Endothelial cell of umbilical vein (primary cell): ENCODE measurements at regions not wholly inside any gene's neighbourhood (a gene's known extent, or its start where the extent isn't known, plus 50 kb on each side); places are given as distances from the start of the nearest gene placed in this dataset.

Experiments
- BruUV-seq: library from RNA; stranded (reverse); fragments of 400-500 nt; replicated peaks from 2 replicates; lab custom pipeline; 2021; lab: Mats Ljungman, UMichigan
- CTCF ChIA-PET: fragments of 300-600, 350-600 bp; sonication (Branson Sonifier 250); formaldehyde crosslinking; loops from one replicate; lab custom pipeline; 2021; ENCODE audit warnings: antibody characterized with exemption, inconsistent platforms; lab: Charles Lee
- POLR2A ChIA-PET: fragments of 300-600, 350-600 bp; sonication (Branson Sonifier 250); formaldehyde crosslinking; loops from one replicate; lab custom pipeline; 2021; ENCODE audit warnings: antibody characterized with exemption, inconsistent platforms; lab: Charles Lee
- DNase-seq: peaks from one replicate; pipeline ENCODE4 v3.0.0-alpha.2; 2011; ENCODE audit warnings: low read depth, low spot score
- FAIRE-seq: peaks from 2 replicates; lab custom pipeline; 2011; peaks lifted over from hg19 to GRCh38; lab: Jason Lieb, UNC
- H2AFZ ChIP-seq: 2 replicates; pipeline ENCODE4 v1.6.0; 2012; ENCODE audit warnings: low read depth, low read length, control low read depth, inconsistent platforms
- H3K27ac ChIP-seq: 2 replicates; pipeline ENCODE4 v1.5.1; 2011; ENCODE audit warnings: low read depth, mild to moderate bottlenecking, control low read depth, low read length, moderate library complexity; ENCODE audit not compliant: insufficient read depth
- H3K27me3 ChIP-seq, 2 experiments: 2 replicates each; pipeline versions ENCODE4 v1.6.0 to v1.6.1; 2011; ENCODE audit warnings: low read length in 2 of 2, mixed read lengths in 1 of 2; ENCODE audit not compliant: control insufficient read depth in 2 of 2, insufficient read depth in 2 of 2
- H3K36me3 ChIP-seq, 2 experiments: 2 replicates in 1 of 2; 3 replicates in 1 of 2; pipeline ENCODE4 v1.5.1; 2011; ENCODE audit warnings: low read length in 2 of 2, mild to moderate bottlenecking in 1 of 2, moderate library complexity in 1 of 2; ENCODE audit not compliant: control insufficient read depth in 2 of 2, insufficient read depth in 2 of 2; ENCODE audit errors: extremely low read depth in 1 of 2
- H3K4me1 ChIP-seq: 3 replicates; pipeline ENCODE4 v1.5.1; 2011; ENCODE audit warnings: mild to moderate bottlenecking, low read length; ENCODE audit not compliant: control insufficient read depth, insufficient read depth; ENCODE audit errors: extremely low read depth
- H3K4me2 ChIP-seq: 2 replicates; pipeline ENCODE4 v1.6.1; 2011; ENCODE audit warnings: low read length, control low read depth, mixed read lengths; ENCODE audit not compliant: insufficient read depth
- H3K4me3 ChIP-seq, 3 experiments: fragments of 200-600 bp in 1 of 3; sonication (generic), shearing (Covaris generic) in 1 of 3; replicated peaks in 1 of 3; 2 replicates each; pipeline ENCODE4 v1.5.1; 2011 to 2016; ENCODE audit warnings: control low read depth in 3 of 3, low read length in 3 of 3, mild to moderate bottlenecking in 2 of 3, inconsistent platforms in 1 of 3, low read depth in 1 of 3, moderate library complexity in 1 of 3; ENCODE audit not compliant: insufficient read depth in 1 of 3
- H3K79me2 ChIP-seq: 2 replicates; pipeline ENCODE4 v1.6.0; 2012; ENCODE audit warnings: low read length, inconsistent platforms; ENCODE audit not compliant: control insufficient read depth, insufficient read depth
- H3K9ac ChIP-seq: replicated peaks from 2 replicates; pipeline ENCODE3; 2011; ENCODE audit warnings: low read length, control low read depth; ENCODE audit not compliant: insufficient read depth; ENCODE audit errors: extremely low read depth
- H3K9me1 ChIP-seq: replicated peaks from 3 replicates; pipeline ENCODE4 v1.6.0; 2011; ENCODE audit warnings: mild to moderate bottlenecking, low read length; ENCODE audit not compliant: control insufficient read depth, insufficient read depth; ENCODE audit errors: extremely low read depth
- H3K9me3 ChIP-seq: replicated peaks from 2 replicates; pipeline ENCODE4 v1.5.1; 2012; ENCODE audit warnings: low read length, inconsistent platforms; ENCODE audit not compliant: control insufficient read depth, insufficient read depth
- H4K20me1 ChIP-seq: replicated peaks from 2 replicates; pipeline ENCODE3; 2011; ENCODE audit warnings: mild to moderate bottlenecking, low read length; ENCODE audit not compliant: control insufficient read depth, insufficient read depth; ENCODE audit errors: extremely low read depth
- CTCF ChIP-seq, 2 donors: IDR thresholded peaks; 1 replicate in 1 of 2; 2 replicates in 1 of 2; pipeline ENCODE4 v1.5.1; 2011; ENCODE audit warnings: low read length in 2 of 2, mild to moderate bottlenecking in 2 of 2, moderate library complexity in 2 of 2, control low read depth in 1 of 2, inconsistent platforms in 1 of 2, low read depth in 1 of 2; ENCODE audit not compliant: insufficient read depth in 1 of 2; ENCODE audit errors: extremely low read depth in 1 of 2
- EZH2 ChIP-seq: IDR thresholded peaks from 2 replicates; pipeline ENCODE4 v1.6.1; 2012; ENCODE audit warnings: borderline replicate concordance, low read depth, mild to moderate bottlenecking, moderate library complexity, low read length, inconsistent platforms; ENCODE audit not compliant: severe bottlenecking
- FOS ChIP-seq: IDR thresholded peaks from 2 replicates; pipeline ENCODE4 v1.6.1; 2011; ENCODE audit warnings: mild to moderate bottlenecking, low read length, moderate library complexity, borderline replicate concordance; ENCODE audit not compliant: insufficient read depth
- GATA2 ChIP-seq: IDR thresholded peaks from 2 replicates; pipeline ENCODE4 v1.7.0; 2011; ENCODE audit warnings: low read depth, mild to moderate bottlenecking, moderate library complexity, mixed read lengths, low read length; ENCODE audit not compliant: insufficient read length, insufficient read depth
- JUN ChIP-seq: IDR thresholded peaks from 2 replicates; pipeline ENCODE4 v1.6.1; 2011; ENCODE audit warnings: borderline replicate concordance, low read depth; ENCODE audit not compliant: insufficient read length, insufficient read depth
- MYC ChIP-seq: IDR thresholded peaks from one replicate; pipeline ENCODE4 v1.6.1; 2011; ENCODE audit warnings: mild to moderate bottlenecking, low read depth, low read length
- POLR2A ChIP-seq: IDR thresholded peaks from 2 replicates; pipeline ENCODE4 v1.6.1; 2012; ENCODE audit warnings: low read depth, mild to moderate bottlenecking, control low read depth, low read length
- POLR2AphosphoS5 ChIP-seq: IDR thresholded peaks from 2 replicates; pipeline ENCODE4 v1.6.1; 2012; ENCODE audit warnings: low read depth, mild to moderate bottlenecking, control low read depth, low read length, moderate library complexity; ENCODE audit not compliant: insufficient read depth
- dilution Hi-C: fragments of 300-500 bp; cut with MboI; formaldehyde crosslinking; loops from one replicate; pipeline ENCODE4 v1.15.0; 2019; ENCODE audit warnings: low sequenced_read_pairs; ENCODE audit not compliant: extremely low pct_ligation_motif_present
- intact Hi-C: fragments of 100-400 bp; cut with micrococcal nuclease; formaldehyde crosslinking; loops from one replicate; pipeline ENCODE4 v1.10.0; 2022
- TF ChIP-seq, protein P1 (sequence below): IDR thresholded peaks from 2 replicates; pipeline ENCODE4 v1.6.1; 2011; ENCODE audit not compliant: insufficient read depth, insufficient read length

GRCh38 chr7:142554560-142555532, 194.4 kb upstream of the PRSS1 start:
- Histone ChIP-seq H3K9ac (no peak overlapping the region), H3K79me2 (no peaks in the 10 kb centered on the region), H3K36me3 (no peaks in the 10 kb centered on the region), H3K27ac (no peak overlapping the region), H3K4me1 (peaks cover 39% of the 10 kb centered on the region), H2AFZ (peak overlapping the region; percentile 55), H3K4me3 (no peak overlapping the region), H3K4me2 (no peak overlapping the region), H4K20me1 (no peaks in the 10 kb centered on the region), H3K9me3 (no peaks in the 10 kb centered on the region), H3K27me3 (no peaks in the 10 kb centered on the region), H3K9me1 (no peaks in the 10 kb centered on the region)
- ChIA-PET POLR2A (no interaction called here), CTCF (interaction anchor here (0.8 to 3.3 kb wide), 7 partner anchors 16 to 78 kb away, joined by 3 to 43 read pairs (median 4); no protein-coding TSS in a partner anchor)
- FAIRE-seq (no peak), DNase-seq (no peak)
- dilution Hi-C loops (no loop called here), intact Hi-C loops (no loop called here)
- BruUV-seq: no TSS peak
- TF ChIP-seq, protein P1, sequence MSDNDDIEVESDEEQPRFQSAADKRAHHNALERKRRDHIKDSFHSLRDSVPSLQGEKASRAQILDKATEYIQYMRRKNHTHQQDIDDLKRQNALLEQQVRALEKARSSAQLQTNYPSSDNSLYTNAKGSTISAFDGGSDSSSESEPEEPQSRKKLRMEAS: no peak
- no peak for TF ChIP-seq FOS
- TF ChIP-seq MYC: no peak
- no peak for TF ChIP-seq CTCF (IDR thresholded peaks at IDR 0.05; ENCODE audit: extremely low read depth in 1 of 2, insufficient read depth in 1 of 2, low read depth in 1 of 2, low read length in 2 of 2)
- TF ChIP-seq EZH2: no peak
- TF ChIP-seq POLR2AphosphoS5: no peak
- no peak for TF ChIP-seq GATA2
- TF ChIP-seq POLR2A: no peak
- no peak for TF ChIP-seq JUN
